ENCODE measurements at regions not wholly inside any gene's neighbourhood (a gene's known extent, or its start where the extent isn't known, plus 50 kb on each side); places are given as distances from the start of the nearest gene placed in this dataset.

GRCh38 chr12:60263836-60264493 lies 668.1 kb downstream of the SLC16A7 start:
- no peak for DNase-seq (ENCODE audit: low read depth)
- no peak for TF ChIP-seq CTCF (conservative IDR thresholded peaks at IDR 0.05; ENCODE audit: low read depth, low read length)

GRCh38 chr12:60265741-60266140 lies 669.9 kb downstream of the SLC16A7 start:
- no peak for TF ChIP-seq CTCF (conservative IDR thresholded peaks at IDR 0.05; ENCODE audit: low read depth, low read length)
- H3K4me3 ChIP-seq (ENCODE audit: low read depth, low read length) = no peak overlapping the region
- DNase-seq (ENCODE audit: low read depth) = no peak

More at GRCh38 chr12:60263836-60264493, 668.1 kb downstream of the SLC16A7 start:
- H3K4me3 ChIP-seq (ENCODE audit: low read depth, low read length) = no peak overlapping the region

GRCh38 chr12:60266381-60266852 lies 670.6 kb downstream of the SLC16A7 start:
- H3K4me3 ChIP-seq (ENCODE audit: low read depth, low read length) = no peak overlapping the region
- DNase-seq (ENCODE audit: low read depth) = no peak
- no peak for TF ChIP-seq CTCF (conservative IDR thresholded peaks at IDR 0.05; ENCODE audit: low read depth, low read length)

DNA sequence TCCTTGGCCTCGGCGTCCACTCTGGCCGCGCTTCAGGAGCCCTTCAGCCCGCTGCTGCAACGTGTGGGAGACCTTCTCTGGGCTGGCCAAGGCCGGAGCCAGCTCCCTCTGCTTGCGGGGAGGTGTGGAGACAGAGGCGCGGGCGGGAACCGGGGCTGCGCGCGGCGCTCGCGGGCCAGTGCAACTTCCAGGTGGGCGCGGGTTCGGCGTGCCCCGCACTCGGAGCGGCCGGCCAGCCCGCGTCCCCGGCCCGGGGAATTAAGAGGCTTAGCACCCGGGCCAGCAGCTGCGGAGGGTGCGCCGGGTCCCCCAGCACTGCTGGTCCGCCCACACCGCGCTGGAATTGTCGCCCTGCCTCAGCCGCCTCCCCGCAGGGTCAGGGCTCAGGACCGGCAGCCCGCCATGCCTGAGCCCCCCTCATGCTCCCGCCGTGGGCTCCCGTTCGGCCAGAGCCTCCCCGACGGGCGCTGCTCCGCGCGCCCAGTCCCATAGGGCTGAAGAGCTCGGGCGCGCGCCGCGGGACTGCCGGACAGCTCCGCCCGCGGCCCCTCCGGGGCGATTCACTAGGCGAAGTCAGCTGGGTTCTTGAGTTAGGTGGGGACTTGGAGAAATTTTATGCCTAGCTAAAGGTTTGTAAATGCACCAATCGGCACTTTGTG lies 673.9 kb downstream of the SLC16A7 start:
- no peak overlapping the region for H3K4me3 ChIP-seq (ENCODE audit: low read depth, low read length)
- no peak for TF ChIP-seq CTCF (conservative IDR thresholded peaks at IDR 0.05; ENCODE audit: low read depth, low read length)
- DNase-seq (ENCODE audit: low read depth) = no peak

- TF ChIP-seq CTCF (conservative IDR thresholded peaks at IDR 0.05; ENCODE audit: low read depth, low read length) = no peak
- H3K4me3 ChIP-seq (ENCODE audit: low read depth, low read length) = no peak overlapping the region
- no peak for DNase-seq (ENCODE audit: low read depth)
Measured at GRCh38 chr12:60271816-60272215, 676.0 kb downstream of the SLC16A7 start.

GRCh38 chr12:60278209-60278608 lies 682.4 kb downstream of the SLC16A7 start:
- TF ChIP-seq CTCF (conservative IDR thresholded peaks at IDR 0.05; ENCODE audit: low read depth, low read length) = no peak
- DNase-seq (ENCODE audit: low read depth) = no peak
- H3K4me3 ChIP-seq (ENCODE audit: low read depth, low read length) = no peak overlapping the region

DNA sequence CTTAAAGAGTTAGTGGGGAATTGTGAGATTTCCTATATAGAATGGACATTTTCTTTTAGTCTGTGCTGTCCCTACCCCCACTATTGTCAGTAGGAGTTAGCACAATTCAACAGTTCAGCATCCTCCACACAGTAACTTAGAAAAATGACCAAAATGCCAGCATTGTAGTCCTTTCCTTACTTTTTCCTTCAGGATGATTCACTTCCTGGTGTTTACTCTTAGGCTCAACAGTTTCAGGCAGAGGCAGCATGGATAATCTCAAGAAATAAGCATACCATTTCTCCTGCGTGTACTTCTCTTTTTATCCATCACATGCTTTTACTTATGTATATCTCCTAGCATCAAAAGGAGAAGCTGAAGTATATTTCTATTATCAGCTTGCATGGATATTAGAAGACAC lies 683.4 kb downstream of the SLC16A7 start:
- DNase-seq (ENCODE audit: low read depth) = no peak
- TF ChIP-seq CTCF (conservative IDR thresholded peaks at IDR 0.05; ENCODE audit: low read depth, low read length) = no peak
- no peak overlapping the region for H3K4me3 ChIP-seq (ENCODE audit: low read depth, low read length)

All from epithelial cell of proximal tubule (primary cell).